Endothelial cell of umbilical vein (primary cell): ENCODE measurements at regions not wholly inside any gene's neighbourhood (a gene's known extent, or its start where the extent isn't known, plus 50 kb on each side); places are given as distances from the start of the nearest gene placed in this dataset.

Experiments used
- BruUV-seq: library from RNA; stranded (reverse); fragments of 400-500 nt; replicated peaks from 2 replicates; lab custom pipeline; 2021; lab: Mats Ljungman, UMichigan
- CTCF ChIA-PET: fragments of 300-600, 350-600 bp; sonication (Branson Sonifier 250); formaldehyde crosslinking; loops from one replicate; lab custom pipeline; 2021; ENCODE audit warnings: antibody characterized with exemption, inconsistent platforms; lab: Charles Lee
- POLR2A ChIA-PET: fragments of 300-600, 350-600 bp; sonication (Branson Sonifier 250); formaldehyde crosslinking; loops from one replicate; lab custom pipeline; 2021; ENCODE audit warnings: antibody characterized with exemption, inconsistent platforms; lab: Charles Lee
- DNase-seq: peaks from one replicate; pipeline ENCODE4 v3.0.0-alpha.2; 2011; ENCODE audit warnings: low read depth, low spot score
- FAIRE-seq: peaks from 2 replicates; lab custom pipeline; 2011; peaks lifted over from hg19 to GRCh38; lab: Jason Lieb, UNC
- H2AFZ ChIP-seq: 2 replicates; pipeline ENCODE4 v1.6.0; 2012; ENCODE audit warnings: low read depth, low read length, control low read depth, inconsistent platforms
- H3K27ac ChIP-seq: 2 replicates; pipeline ENCODE4 v1.5.1; 2011; ENCODE audit warnings: low read depth, mild to moderate bottlenecking, control low read depth, low read length, moderate library complexity; ENCODE audit not compliant: insufficient read depth
- H3K27me3 ChIP-seq, 2 experiments: 2 replicates each; pipeline versions ENCODE4 v1.6.0 to v1.6.1; 2011; ENCODE audit warnings: low read length in 2 of 2, mixed read lengths in 1 of 2; ENCODE audit not compliant: control insufficient read depth in 2 of 2, insufficient read depth in 2 of 2
- H3K36me3 ChIP-seq, 2 experiments: 2 replicates in 1 of 2; 3 replicates in 1 of 2; pipeline ENCODE4 v1.5.1; 2011; ENCODE audit warnings: low read length in 2 of 2, mild to moderate bottlenecking in 1 of 2, moderate library complexity in 1 of 2; ENCODE audit not compliant: control insufficient read depth in 2 of 2, insufficient read depth in 2 of 2; ENCODE audit errors: extremely low read depth in 1 of 2
- H3K4me1 ChIP-seq: 3 replicates; pipeline ENCODE4 v1.5.1; 2011; ENCODE audit warnings: mild to moderate bottlenecking, low read length; ENCODE audit not compliant: control insufficient read depth, insufficient read depth; ENCODE audit errors: extremely low read depth
- H3K4me2 ChIP-seq: 2 replicates; pipeline ENCODE4 v1.6.1; 2011; ENCODE audit warnings: low read length, control low read depth, mixed read lengths; ENCODE audit not compliant: insufficient read depth
- H3K4me3 ChIP-seq, 3 experiments: fragments of 200-600 bp in 1 of 3; sonication (generic), shearing (Covaris generic) in 1 of 3; replicated peaks in 1 of 3; 2 replicates each; pipeline ENCODE4 v1.5.1; 2011 to 2016; ENCODE audit warnings: control low read depth in 3 of 3, low read length in 3 of 3, mild to moderate bottlenecking in 2 of 3, inconsistent platforms in 1 of 3, low read depth in 1 of 3, moderate library complexity in 1 of 3; ENCODE audit not compliant: insufficient read depth in 1 of 3
- H3K79me2 ChIP-seq: 2 replicates; pipeline ENCODE4 v1.6.0; 2012; ENCODE audit warnings: low read length, inconsistent platforms; ENCODE audit not compliant: control insufficient read depth, insufficient read depth
- H3K9ac ChIP-seq: replicated peaks from 2 replicates; pipeline ENCODE3; 2011; ENCODE audit warnings: low read length, control low read depth; ENCODE audit not compliant: insufficient read depth; ENCODE audit errors: extremely low read depth
- H3K9me1 ChIP-seq: replicated peaks from 3 replicates; pipeline ENCODE4 v1.6.0; 2011; ENCODE audit warnings: mild to moderate bottlenecking, low read length; ENCODE audit not compliant: control insufficient read depth, insufficient read depth; ENCODE audit errors: extremely low read depth
- H3K9me3 ChIP-seq: replicated peaks from 2 replicates; pipeline ENCODE4 v1.5.1; 2012; ENCODE audit warnings: low read length, inconsistent platforms; ENCODE audit not compliant: control insufficient read depth, insufficient read depth
- H4K20me1 ChIP-seq: replicated peaks from 2 replicates; pipeline ENCODE3; 2011; ENCODE audit warnings: mild to moderate bottlenecking, low read length; ENCODE audit not compliant: control insufficient read depth, insufficient read depth; ENCODE audit errors: extremely low read depth
- CTCF ChIP-seq, 2 donors: IDR thresholded peaks; 1 replicate in 1 of 2; 2 replicates in 1 of 2; pipeline ENCODE4 v1.5.1; 2011; ENCODE audit warnings: low read length in 2 of 2, mild to moderate bottlenecking in 2 of 2, moderate library complexity in 2 of 2, control low read depth in 1 of 2, inconsistent platforms in 1 of 2, low read depth in 1 of 2; ENCODE audit not compliant: insufficient read depth in 1 of 2; ENCODE audit errors: extremely low read depth in 1 of 2
- EZH2 ChIP-seq: IDR thresholded peaks from 2 replicates; pipeline ENCODE4 v1.6.1; 2012; ENCODE audit warnings: borderline replicate concordance, low read depth, mild to moderate bottlenecking, moderate library complexity, low read length, inconsistent platforms; ENCODE audit not compliant: severe bottlenecking
- FOS ChIP-seq: IDR thresholded peaks from 2 replicates; pipeline ENCODE4 v1.6.1; 2011; ENCODE audit warnings: mild to moderate bottlenecking, low read length, moderate library complexity, borderline replicate concordance; ENCODE audit not compliant: insufficient read depth
- GATA2 ChIP-seq: IDR thresholded peaks from 2 replicates; pipeline ENCODE4 v1.7.0; 2011; ENCODE audit warnings: low read depth, mild to moderate bottlenecking, moderate library complexity, mixed read lengths, low read length; ENCODE audit not compliant: insufficient read length, insufficient read depth
- JUN ChIP-seq: IDR thresholded peaks from 2 replicates; pipeline ENCODE4 v1.6.1; 2011; ENCODE audit warnings: borderline replicate concordance, low read depth; ENCODE audit not compliant: insufficient read length, insufficient read depth
- MAX ChIP-seq: IDR thresholded peaks from 2 replicates; pipeline ENCODE4 v1.6.1; 2011; ENCODE audit not compliant: insufficient read depth, insufficient read length
- MYC ChIP-seq: IDR thresholded peaks from one replicate; pipeline ENCODE4 v1.6.1; 2011; ENCODE audit warnings: mild to moderate bottlenecking, low read depth, low read length
- POLR2A ChIP-seq: IDR thresholded peaks from 2 replicates; pipeline ENCODE4 v1.6.1; 2012; ENCODE audit warnings: low read depth, mild to moderate bottlenecking, control low read depth, low read length
- POLR2AphosphoS5 ChIP-seq: IDR thresholded peaks from 2 replicates; pipeline ENCODE4 v1.6.1; 2012; ENCODE audit warnings: low read depth, mild to moderate bottlenecking, control low read depth, low read length, moderate library complexity; ENCODE audit not compliant: insufficient read depth
- dilution Hi-C: fragments of 300-500 bp; cut with MboI; formaldehyde crosslinking; loops from one replicate; pipeline ENCODE4 v1.15.0; 2019; ENCODE audit warnings: low sequenced_read_pairs; ENCODE audit not compliant: extremely low pct_ligation_motif_present
- intact Hi-C: fragments of 100-400 bp; cut with micrococcal nuclease; formaldehyde crosslinking; loops from one replicate; pipeline ENCODE4 v1.10.0; 2022

- ChIA-PET POLR2A (no interaction called here), CTCF (interaction anchor here (0.7 kb wide), 1 partner anchor 33 kb away, joined by 3 read pairs; no protein-coding TSS in a partner anchor)
- dilution Hi-C loops, result no loop called here
- Histone ChIP-seq H3K4me1 (no peaks in the 10 kb centered on the region), H3K9me3 (no peaks in the 10 kb centered on the region), H3K79me2 (no peaks in the 10 kb centered on the region), H3K27ac (no peak overlapping the region), H3K36me3 (no peaks in the 10 kb centered on the region), H3K4me3 (no peak overlapping the region), H3K9ac (no peak overlapping the region), H4K20me1 (no peaks in the 10 kb centered on the region), H2AFZ (no peak overlapping the region), H3K27me3 (no peaks in the 10 kb centered on the region), H3K9me1 (no peaks in the 10 kb centered on the region), H3K4me2 (no peak overlapping the region)
- no peak for TF ChIP-seq CTCF (IDR thresholded peaks at IDR 0.05; ENCODE audit: extremely low read depth in 1 of 2, insufficient read depth in 1 of 2, low read depth in 1 of 2, low read length in 2 of 2)
- TF ChIP-seq POLR2AphosphoS5, result no peak
- TF ChIP-seq EZH2, result no peak
- no peak for TF ChIP-seq MYC
- no peak for TF ChIP-seq MAX
- no peak for TF ChIP-seq GATA2
- no peak for TF ChIP-seq FOS
- no peak for TF ChIP-seq POLR2A
- TF ChIP-seq JUN, result no peak
- FAIRE-seq (no peak), DNase-seq (no peak)
- BruUV-seq, result no TSS peak
- intact Hi-C loops, result no loop called here
Observed at GRCh38 chr3:144079634-144080033, 108.0 kb downstream of the DIPK2A start.
